Gastrocnemius medialis (tissue), 4 donors: ENCODE measurements at regions not wholly inside any gene's neighbourhood (a gene's known extent, or its start where the extent isn't known, plus 50 kb on each side); places are given as distances from the start of the nearest gene placed in this dataset.

Source experiments
- CTCF ChIP-seq, 5 experiments: fragments of 450-650 bp in 3 of 5; fragments of 200-600 bp in 2 of 5; sonication (generic) in 2 of 5; IDR thresholded peaks in 4 of 5; conservative IDR thresholded peaks in 1 of 5; 1 replicate in 4 of 5; 2 replicates in 1 of 5; pipeline ENCODE4 v1.5.1; 2016 to 2019; ENCODE audit warnings: antibody characterized with exemption in 5 of 5, mild to moderate bottlenecking in 3 of 5, moderate library complexity in 3 of 5
- POLR2A ChIP-seq, 2 donors: fragments of 450-650 bp; IDR thresholded peaks; one replicate each; pipeline ENCODE4 v1.6.1; 2017; ENCODE audit warnings: antibody characterized with exemption in 2 of 2, mild to moderate bottlenecking in 2 of 2, moderate library complexity in 2 of 2

- TF ChIP-seq CTCF (IDR thresholded peaks at IDR 0.05 in 4 of 5, conservative IDR thresholded peaks at IDR 0.05 in 1 of 5): no peak
- TF ChIP-seq POLR2A (IDR thresholded peaks at IDR 0.05): no peak
Observed at GRCh38 chr7:53771701-53772100, 736.3 kb downstream of the POM121L12 start.
